SW 1271 (cell line): ENCODE measurements at regions not wholly inside any gene's neighbourhood (a gene's known extent, or its start where the extent isn't known, plus 50 kb on each side); places are given as distances from the start of the nearest gene placed in this dataset.
"Not testable (repeated sequence)": the region's sequence is repeated elsewhere in the genome, so short reads cannot be mapped to it uniquely, and the experiment has no call there.

Experiments used
- DNase-seq, 2 experiments: peaks; one replicate each; lab custom pipeline; 2025; lab: John Stamatoyannopoulos, UW

DNA sequence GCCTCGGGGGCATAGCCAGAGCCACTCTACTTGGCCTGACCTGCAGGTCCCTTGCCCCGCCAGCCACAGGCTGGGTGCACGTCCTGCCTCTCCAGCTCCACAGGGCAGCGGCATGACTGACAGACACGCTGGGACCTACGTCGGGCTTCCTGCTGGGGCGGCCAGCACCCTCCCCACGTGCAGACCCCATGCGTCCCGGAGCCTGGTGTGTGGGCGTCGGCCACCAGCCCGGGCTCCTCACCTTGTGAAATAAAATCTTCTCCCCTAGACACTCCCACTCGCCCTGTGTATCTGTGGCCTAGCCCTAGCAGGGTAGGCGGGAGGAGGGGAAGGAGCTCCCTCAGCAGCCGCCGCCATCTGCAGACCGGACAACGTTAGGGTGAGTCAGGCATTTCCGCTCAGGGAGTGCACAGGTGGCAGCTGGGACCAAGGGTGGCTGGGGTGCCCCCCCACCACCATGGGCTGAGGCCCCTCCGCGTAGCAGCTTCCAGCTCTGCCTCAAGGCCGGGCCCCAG, 119.5 kb downstream of the IGLL1 start:
- DNase-seq: not testable (repeated sequence)

DNA sequence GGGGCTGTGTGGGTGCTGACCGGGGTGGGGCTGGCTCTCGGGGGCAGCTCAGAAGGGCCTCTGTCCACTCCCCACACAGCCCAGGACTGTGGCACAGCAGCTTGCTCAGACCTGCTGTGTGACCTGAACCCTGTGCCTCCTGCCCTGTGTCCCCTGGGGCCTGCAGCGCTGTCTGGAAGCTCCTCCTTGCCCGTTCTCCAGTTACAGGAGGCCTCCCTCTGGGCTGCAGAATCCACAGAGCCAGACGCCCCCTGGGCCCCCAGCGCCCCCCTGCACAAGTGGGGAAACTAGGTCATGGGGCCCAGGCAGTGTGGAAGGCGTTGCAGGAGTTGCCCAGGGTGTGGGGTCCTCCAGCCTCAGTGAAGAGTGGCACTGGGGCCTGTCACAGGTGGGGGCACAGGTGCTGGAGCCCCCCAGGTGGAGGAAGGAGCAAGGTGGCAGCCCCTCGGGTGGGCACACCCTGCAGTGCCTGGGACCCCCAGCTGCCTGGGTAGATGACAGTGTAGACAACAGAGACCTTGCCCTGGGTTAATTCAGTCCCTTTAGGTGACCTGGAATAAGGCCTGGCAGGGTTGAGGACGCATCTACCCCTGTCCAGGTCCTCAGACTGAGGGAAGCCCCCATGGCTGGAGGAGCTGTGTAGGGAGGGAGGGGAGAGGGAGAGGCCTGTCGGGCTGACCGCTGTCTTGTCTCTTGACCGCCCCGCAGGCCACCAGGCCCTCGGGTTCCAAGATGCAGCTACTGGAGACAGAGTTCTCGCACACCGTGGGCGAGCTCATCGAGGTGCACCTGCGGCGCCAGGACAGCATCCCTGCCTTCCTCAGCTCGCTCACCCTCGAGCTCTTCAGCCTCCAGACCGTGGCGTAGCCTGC, 120.2 kb downstream of the IGLL1 start:
- DNase-seq: not testable (repeated sequence)

DNA sequence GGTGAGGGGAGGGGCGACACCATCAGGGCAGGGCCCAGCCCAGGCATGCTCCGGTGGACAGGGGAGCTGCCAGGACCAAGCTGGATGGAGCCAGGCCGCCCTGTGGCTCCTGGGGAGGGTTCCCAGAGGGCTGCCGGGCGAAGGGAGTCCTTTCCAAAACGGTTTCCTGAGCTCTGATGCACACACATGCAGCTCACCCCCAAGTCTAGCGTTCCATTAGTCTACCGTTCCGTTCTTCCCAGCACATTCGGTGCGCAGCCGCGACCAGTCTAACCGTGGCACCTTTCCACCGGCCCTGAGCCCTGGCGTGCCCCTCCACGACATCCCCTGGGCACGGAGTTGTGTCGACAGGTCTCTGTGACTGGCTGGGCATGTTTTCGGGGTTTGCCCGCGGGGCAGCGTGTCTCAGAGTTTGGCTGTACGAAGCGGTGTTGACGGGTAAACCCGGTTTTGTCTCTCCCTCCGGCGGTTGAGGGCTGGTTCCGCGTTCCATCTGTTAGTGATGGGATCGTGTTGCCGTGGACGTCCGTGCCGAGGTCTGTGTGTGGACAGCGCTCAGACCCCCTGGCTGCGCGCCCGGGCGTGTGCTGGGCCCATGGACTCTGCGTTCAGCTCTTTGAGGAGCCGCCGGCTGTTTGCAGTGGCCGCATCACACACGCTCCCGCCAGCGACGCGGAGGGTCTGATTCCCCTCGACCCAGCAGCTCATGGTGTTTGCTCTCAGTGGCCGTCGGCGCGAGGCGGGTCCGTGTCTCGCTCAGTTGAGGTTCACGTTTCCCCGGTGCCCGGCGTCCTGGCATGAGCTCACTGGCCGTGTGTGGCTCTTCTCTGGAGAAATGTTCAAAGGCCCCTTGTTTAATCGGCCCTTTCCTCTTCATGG, 121.2 kb downstream of the IGLL1 start:
- no peak for DNase-seq

DNA sequence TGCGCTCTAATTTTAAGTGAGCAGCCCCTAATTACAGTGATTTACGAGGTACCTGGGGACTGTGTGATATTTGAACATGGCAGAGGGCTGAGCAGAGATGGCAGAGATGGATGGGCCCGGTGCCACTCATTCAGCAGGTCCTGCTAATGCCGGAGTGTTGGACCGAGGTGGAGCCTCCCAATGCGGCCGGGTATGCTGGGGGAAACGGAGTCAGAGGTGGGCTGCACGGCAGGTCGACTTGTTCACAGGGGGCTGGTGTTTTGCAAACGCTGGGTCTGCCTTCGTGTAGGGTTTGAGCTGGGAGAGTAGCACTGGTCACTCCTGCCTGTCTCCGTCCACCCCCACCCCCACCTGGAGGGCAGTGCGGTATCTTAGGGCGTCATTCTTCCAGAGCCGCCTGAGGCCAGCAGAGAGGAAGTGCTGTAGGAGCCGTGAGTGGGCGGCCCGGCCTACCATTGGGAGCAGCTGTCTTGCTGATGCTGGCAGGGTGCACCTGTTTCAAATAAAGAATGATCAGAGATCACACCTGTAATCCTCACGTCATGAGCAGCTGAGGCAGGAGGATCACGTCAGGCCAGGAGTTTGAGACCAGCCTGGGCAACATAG, 122.6 kb downstream of the IGLL1 start:
- DNase-seq: no peak

GRCh38 chr22:23456666-23457379, 123.3 kb downstream of the IGLL1 start:
- DNase-seq: not testable (repeated sequence)

DNA sequence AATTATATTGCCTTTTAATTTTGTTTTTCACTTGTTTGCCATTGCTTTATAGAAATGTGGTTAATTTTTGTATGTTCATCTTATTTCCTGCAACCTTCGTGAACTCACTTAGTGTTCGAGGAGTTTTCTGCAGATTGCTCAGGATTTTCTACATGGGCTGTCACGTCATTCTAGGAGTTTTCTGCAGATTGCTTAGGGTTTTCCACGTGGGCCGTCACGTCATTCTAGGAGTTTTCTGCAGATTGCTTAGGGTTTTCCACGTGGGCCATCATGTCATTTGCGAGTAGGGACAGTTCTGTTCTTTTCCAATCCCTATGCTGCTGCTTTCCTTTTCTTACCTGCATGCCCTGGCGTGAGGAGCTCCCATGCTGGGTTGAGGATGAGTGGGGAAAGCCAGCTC, 125.7 kb downstream of the IGLL1 start:
- DNase-seq: not testable (repeated sequence)

GRCh38 chr22:23453277-23453676, 126.8 kb downstream of the IGLL1 start:
- no peak for DNase-seq

DNA sequence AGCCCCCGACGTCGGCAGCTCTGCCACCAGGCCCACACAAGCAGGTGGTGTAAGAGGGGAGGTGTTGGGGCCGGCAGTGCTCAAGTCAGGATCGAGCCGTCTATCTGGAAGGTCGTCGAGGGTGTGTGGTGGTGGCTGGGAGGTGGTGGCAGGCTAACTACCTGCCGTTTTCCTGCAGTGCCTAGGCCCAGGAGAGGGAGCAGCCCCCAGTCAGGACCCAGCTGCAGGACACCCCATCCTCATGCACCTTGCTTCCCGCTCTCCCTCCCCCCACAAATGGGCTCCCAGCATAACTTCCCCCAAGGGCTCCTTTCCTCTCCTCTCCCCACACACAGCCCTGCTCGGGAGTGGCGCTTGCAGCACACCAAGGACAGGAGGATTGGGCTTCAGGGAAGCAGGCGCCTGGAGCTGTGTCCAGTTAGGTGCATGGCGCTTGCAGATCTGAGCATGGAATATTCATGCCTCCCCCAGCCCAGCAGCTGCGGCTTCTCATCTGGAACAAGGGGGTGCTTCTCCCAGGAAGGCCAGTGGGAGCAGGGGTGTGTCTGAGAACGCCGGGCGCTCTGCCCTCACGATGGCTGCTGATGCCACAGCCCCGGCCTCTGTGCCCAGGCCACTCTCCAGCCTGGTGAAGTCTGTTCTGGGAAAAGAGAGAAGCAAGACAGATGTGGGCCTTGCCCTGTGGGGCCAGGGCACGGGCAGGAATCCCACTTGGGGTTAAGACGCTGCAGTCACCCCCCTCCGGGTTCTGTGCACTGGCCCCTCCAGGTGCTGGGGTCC, 127.7 kb downstream of the IGLL1 start:
- DNase-seq: no peak

- DNase-seq: not testable (repeated sequence)
Observed at GRCh38 chr22:23451452-23452230, 128.4 kb downstream of the IGLL1 start.

- DNase-seq: not testable (repeated sequence)
Observed at GRCh38 chr22:23450821-23451220, 129.3 kb downstream of the IGLL1 start.

GRCh38 chr22:23450434-23450795, 129.7 kb downstream of the IGLL1 start:
- no peak for DNase-seq

DNA sequence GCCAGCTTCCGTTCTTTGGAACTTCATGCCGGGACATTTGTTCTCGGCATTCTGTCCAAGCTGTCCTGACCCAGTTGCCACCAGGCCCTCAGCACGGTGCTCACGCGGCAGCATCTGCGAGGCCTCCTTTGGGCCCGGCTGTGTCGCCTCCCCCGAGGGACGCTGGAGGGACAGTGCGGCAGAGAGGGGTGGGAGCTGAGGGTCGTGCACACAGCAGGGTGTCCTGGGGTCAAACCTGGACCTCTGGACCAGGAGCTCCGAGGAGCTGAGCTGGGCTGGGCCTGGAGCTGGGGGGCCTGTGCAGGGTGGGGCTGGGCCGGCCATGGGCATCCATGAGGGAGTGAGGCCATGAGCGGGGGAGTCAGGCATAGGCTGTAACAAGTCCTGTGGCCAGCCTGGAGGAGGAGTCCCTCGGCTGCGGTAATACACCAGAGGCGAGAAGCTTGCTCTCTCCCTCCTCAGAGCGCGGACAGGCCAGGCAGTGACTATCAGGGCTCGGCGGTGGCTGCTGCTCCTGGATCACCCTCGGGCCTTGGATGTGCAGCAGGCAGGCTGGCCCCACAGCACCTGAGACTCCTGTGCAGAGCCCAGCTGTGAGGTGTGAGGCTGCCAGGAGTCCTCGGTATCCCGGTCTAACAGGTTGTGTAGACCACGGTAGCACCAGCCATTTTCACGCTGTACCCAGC, 130.2 kb downstream of the IGLL1 start:
- DNase-seq: not testable (repeated sequence)

- not testable (repeated sequence) for DNase-seq
Observed at GRCh38 chr22:23448499-23449288, 131.4 kb downstream of the IGLL1 start.

- no peak for DNase-seq
Observed at GRCh38 chr22:23446796-23447350, 133.2 kb downstream of the IGLL1 start.

DNA sequence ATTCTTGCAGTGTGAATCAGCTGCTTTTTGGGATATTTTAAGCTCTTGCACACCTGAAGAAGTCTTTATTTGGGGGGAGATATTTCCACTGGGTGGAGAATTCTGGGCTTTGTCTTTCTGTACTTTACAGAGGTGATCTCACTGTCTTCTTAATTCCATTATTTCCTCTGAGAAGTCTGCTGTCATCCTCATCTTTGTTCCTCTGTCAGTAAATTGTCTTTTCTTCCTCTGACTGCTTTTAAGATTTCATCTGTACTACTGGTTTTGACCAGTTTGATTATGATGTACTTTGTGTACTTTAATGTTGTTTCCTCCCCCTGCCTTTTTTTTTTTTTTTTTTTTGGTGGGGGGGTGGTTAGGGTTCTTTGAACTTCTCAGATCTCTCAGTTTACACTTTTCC, 133.9 kb downstream of the IGLL1 start:
- DNase-seq: not testable (repeated sequence)

GRCh38 chr22:23443905-23444304, 136.2 kb downstream of the IGLL1 start:
- not testable (repeated sequence) for DNase-seq

GRCh38 chr22:23439581-23439980, 140.5 kb downstream of the IGLL1 start:
- DNase-seq: not testable (repeated sequence)

DNA sequence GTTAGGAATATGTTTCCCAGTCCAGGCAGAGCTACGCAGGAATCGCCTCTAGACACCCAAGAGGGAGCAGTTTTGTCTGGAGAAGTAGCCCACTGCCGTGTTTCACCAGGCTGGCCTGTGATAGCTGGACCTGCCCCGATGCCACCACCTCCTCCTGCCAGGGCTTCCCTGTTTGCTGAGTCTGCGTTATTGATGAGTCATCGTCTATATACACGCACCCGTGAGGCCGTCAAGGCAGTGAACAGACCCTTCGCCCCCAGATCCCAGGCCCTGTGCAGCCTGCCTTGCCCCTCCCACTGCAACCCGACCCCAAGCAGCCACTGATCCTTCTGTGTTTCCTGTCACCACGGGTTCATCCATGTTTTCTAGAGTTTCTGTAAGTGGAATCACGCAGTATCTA, 141.9 kb downstream of the IGLL1 start:
- DNase-seq: no peak
